Endodermal cell (in vitro differentiated cells): ENCODE measurements at regions not wholly inside any gene's neighbourhood (a gene's known extent, or its start where the extent isn't known, plus 50 kb on each side); places are given as distances from the start of the nearest gene placed in this dataset.

Source experiments
- DNase-seq: peaks from one replicate; pipeline ENCODE4 v3.0.0-alpha.2; 2017
- H3K27ac ChIP-seq: 2 replicates; pipeline ENCODE4 v1.5.1; 2013; ENCODE audit warnings: mild to moderate bottlenecking, low read depth, low read length, moderate library complexity
- H3K27me3 ChIP-seq: 2 replicates; pipeline ENCODE4 v1.6.1; 2013; ENCODE audit warnings: mild to moderate bottlenecking, low read length, moderate library complexity; ENCODE audit not compliant: insufficient read depth, control insufficient read depth, poor library complexity, severe bottlenecking
- H3K36me3 ChIP-seq: 2 replicates; pipeline ENCODE4 v1.7.0; 2013; ENCODE audit warnings: mild to moderate bottlenecking, low read length, moderate library complexity; ENCODE audit not compliant: control insufficient read depth, insufficient read depth
- H3K4me1 ChIP-seq: one replicate; pipeline ENCODE4 v1.7.0; 2013; ENCODE audit warnings: low read length; ENCODE audit not compliant: control insufficient read depth, insufficient read depth
- H3K4me3 ChIP-seq: 2 replicates; pipeline ENCODE4 v1.5.1; 2013; ENCODE audit warnings: mild to moderate bottlenecking, low read length, moderate library complexity
- H3K9ac ChIP-seq: 2 replicates; pipeline ENCODE4 v1.6.1; 2013; ENCODE audit warnings: mild to moderate bottlenecking, low read length, moderate library complexity; ENCODE audit not compliant: poor library complexity, severe bottlenecking; ENCODE audit errors: extremely low read depth
- H3K9me3 ChIP-seq: 2 replicates; pipeline ENCODE4 v1.6.1; 2013; ENCODE audit warnings: mild to moderate bottlenecking, low read length, moderate library complexity; ENCODE audit not compliant: control insufficient read depth
- H3K27ac Mint-ChIP-seq: 2 replicates; pipeline ENCODE4 v1.8.0; 2020; ENCODE audit warnings: mixed read lengths
- H3K27me3 Mint-ChIP-seq: 2 replicates; pipeline ENCODE4 v1.8.0; 2021; ENCODE audit warnings: mild to moderate bottlenecking, mixed read lengths; ENCODE audit not compliant: insufficient read depth
- H3K36me3 Mint-ChIP-seq: 2 replicates; pipeline ENCODE4 v1.8.0; 2020; ENCODE audit warnings: low read depth, mixed read lengths
- H3K4me1 Mint-ChIP-seq: 2 replicates; pipeline ENCODE4 v1.8.0; 2020; ENCODE audit warnings: mixed read lengths
- H3K4me3 Mint-ChIP-seq: 2 replicates; pipeline ENCODE4 v1.8.0; 2020; ENCODE audit warnings: mild to moderate bottlenecking, moderate library complexity, mixed read lengths
- H3K9me3 Mint-ChIP-seq: 2 replicates; pipeline ENCODE4 v1.8.0; 2020; ENCODE audit warnings: mild to moderate bottlenecking, mixed read lengths
- WGBS, 2 experiments: methylation state at CpG; one replicate each; pipeline versions ENCODE4 v1.1.5 to v1.1.7; 2013; ENCODE audit warnings: missing lambda C conversion rate in 2 of 2, mixed read lengths in 1 of 2; ENCODE audit not compliant: insufficient coverage in 1 of 2, insufficient read length in 1 of 2; 5-methylcytosine and 5-hydroxymethylcytosine counted together
- TF ChIP-seq, protein P1 (sequence below): fragments of 200-600 bp; sonication (generic); conservative IDR thresholded peaks from 2 replicates; pipeline ENCODE4 v1.5.0; 2021; ENCODE audit warnings: antibody characterized with exemption, mild to moderate bottlenecking

DNA sequence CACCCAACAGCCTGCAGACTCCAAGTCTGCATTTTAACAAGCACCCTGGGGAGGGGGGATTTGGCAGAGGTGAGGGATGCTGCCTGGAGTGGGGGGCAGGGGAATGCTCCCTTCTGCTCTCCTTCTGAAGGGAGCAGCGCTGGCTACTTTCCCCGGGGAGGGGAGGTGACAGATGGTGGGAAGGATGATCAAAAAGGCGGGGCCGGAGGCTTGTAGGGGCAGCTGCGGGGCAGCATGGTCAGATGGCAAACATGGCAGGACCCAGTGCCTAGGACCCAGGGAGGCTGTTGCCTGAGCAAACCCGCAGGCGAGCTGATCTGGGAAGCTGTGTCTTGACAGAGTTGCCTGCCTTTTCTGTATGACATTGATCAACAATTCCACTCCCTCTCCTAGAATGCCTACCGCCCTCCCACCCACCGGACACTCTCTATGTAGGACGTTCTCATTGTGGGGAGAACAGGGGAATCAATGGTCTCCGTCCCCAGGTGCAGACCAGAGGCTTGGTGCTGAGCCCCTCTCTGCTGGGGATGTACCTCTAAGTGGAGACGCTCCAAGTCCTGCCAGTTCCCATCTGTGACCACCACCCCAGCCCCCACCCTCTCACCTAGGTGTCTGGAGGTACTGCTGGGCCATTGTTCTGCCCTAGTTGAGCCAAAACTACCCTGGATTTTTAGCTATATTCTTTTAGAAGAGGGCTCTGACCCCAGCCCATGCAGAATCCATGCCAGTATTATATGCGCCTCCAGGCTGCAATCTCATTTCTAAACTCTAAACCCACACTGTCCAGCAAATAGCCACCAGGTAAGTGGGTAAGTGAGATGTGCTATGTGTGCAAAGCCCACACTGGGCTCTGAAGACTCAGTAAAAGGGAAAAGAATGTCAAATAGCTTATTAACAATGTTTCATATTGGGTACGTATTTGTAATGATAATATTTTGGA lies 89.7 kb upstream of the SEC11C start:
- TF ChIP-seq, protein P1, sequence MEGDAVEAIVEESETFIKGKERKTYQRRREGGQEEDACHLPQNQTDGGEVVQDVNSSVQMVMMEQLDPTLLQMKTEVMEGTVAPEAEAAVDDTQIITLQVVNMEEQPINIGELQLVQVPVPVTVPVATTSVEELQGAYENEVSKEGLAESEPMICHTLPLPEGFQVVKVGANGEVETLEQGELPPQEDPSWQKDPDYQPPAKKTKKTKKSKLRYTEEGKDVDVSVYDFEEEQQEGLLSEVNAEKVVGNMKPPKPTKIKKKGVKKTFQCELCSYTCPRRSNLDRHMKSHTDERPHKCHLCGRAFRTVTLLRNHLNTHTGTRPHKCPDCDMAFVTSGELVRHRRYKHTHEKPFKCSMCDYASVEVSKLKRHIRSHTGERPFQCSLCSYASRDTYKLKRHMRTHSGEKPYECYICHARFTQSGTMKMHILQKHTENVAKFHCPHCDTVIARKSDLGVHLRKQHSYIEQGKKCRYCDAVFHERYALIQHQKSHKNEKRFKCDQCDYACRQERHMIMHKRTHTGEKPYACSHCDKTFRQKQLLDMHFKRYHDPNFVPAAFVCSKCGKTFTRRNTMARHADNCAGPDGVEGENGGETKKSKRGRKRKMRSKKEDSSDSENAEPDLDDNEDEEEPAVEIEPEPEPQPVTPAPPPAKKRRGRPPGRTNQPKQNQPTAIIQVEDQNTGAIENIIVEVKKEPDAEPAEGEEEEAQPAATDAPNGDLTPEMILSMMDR: no peak
- peak; percentile 65 for DNase-seq
- H3K27me3 ChIP-seq: no peaks in the 10 kb centered on the region
- H3K36me3 ChIP-seq: no peaks in the 10 kb centered on the region
- no peak overlapping the region for H3K4me3 Mint-ChIP-seq
- WGBS, 2 experiments: 60 to 66% methylated on average over 1 to 12 of the region's 14 CpGs
- H3K27ac Mint-ChIP-seq: no peak overlapping the region
- H3K27me3 Mint-ChIP-seq: no peaks in the 10 kb centered on the region
- H3K4me3 ChIP-seq: no peak overlapping the region
- H3K4me1 Mint-ChIP-seq: peaks cover 16% of the 10 kb centered on the region
- H3K4me1 ChIP-seq: peaks cover 7% of the 10 kb centered on the region
- H3K9me3 Mint-ChIP-seq: no peaks in the 10 kb centered on the region
- no peaks in the 10 kb centered on the region for H3K9me3 ChIP-seq
- no peak overlapping the region for H3K27ac ChIP-seq
- H3K36me3 Mint-ChIP-seq: no peaks in the 10 kb centered on the region
- no peak overlapping the region for H3K9ac ChIP-seq

DNA sequence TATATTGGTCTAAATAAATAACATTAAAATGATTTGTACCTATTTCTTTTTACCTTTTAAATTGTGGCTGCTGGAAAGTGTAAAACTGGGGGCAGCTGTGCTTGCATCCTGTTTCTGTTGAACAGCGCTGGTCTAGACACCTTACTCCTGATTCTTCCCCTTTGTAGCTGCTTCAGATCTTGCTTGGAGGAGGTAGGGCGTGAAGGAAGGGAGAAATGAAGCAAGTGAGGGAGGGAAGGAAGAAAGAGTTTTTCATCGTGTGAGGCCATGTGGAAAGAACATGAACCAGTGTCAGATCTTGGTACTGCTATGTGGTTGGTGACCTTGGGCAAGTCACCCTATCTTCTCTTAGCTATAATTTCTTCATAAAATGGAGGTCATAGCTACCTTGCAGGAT lies 89.0 kb upstream of the SEC11C start:
- peaks cover 7% of the 10 kb centered on the region for H3K4me1 ChIP-seq
- H3K9me3 ChIP-seq: no peaks in the 10 kb centered on the region

DNA sequence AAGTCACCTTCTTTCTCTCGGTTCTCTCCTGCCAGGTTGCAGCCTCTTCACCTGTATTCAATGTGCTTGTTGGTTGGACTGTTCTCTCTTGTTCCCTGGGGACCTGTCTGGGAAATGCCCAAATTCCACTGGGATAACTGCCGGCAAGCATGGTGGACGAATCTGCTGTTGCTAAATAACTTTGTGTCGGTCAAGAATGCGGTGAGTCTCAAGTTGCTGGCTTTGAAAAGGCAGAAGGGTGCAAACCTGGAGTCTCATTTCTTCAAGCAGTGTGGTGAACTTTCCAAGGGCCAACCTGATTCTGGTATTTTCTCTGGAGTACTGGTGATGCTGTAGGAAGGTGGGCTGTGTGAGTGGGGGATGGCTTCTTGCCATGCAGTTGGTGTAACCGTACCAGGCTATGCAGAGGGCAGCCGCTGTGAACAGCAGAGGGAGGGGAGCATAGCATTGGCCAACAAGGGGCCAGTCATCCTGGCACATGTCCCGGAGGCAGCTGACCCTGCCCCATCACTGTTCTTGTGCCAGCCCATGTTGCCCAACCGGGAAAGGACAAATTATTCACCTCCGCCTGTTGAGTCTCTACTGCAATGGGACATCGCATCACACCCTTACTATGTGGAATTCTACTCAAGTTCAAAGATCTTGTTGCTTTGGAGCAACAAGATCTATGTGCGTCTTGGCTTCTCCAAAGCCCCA lies 88.1 kb upstream of the SEC11C start:
- no peaks in the 10 kb centered on the region for H3K27me3 ChIP-seq
- no peak for DNase-seq
- H3K27ac ChIP-seq: no peak overlapping the region
- no peak overlapping the region for H3K9ac ChIP-seq
- TF ChIP-seq, protein P1: no peak
- no peaks in the 10 kb centered on the region for H3K9me3 ChIP-seq
- 85 to 96% methylated on average over 7 to 12 of the region's 12 CpGs for WGBS, 2 experiments
- peaks cover 7% of the 10 kb centered on the region for H3K4me1 ChIP-seq
- H3K36me3 ChIP-seq: no peaks in the 10 kb centered on the region
- H3K4me3 ChIP-seq: no peak overlapping the region
- Mint-ChIP-seq H3K4me3 (no peak overlapping the region), H3K27ac (no peak overlapping the region), H3K4me1 (peaks cover 16% of the 10 kb centered on the region), H3K36me3 (no peaks in the 10 kb centered on the region), H3K27me3 (no peaks in the 10 kb centered on the region), H3K9me3 (no peaks in the 10 kb centered on the region)

More for the DNA sequence above, 89.0 kb upstream of the SEC11C start:
- H3K27ac Mint-ChIP-seq: no peak overlapping the region
- no peaks in the 10 kb centered on the region for H3K27me3 ChIP-seq
- H3K36me3 Mint-ChIP-seq: no peaks in the 10 kb centered on the region
- H3K9me3 Mint-ChIP-seq: no peaks in the 10 kb centered on the region
- H3K27ac ChIP-seq: no peak overlapping the region
- DNase-seq: no peak
- 89 to 92% methylated on average over 3 of the region's 3 CpGs for WGBS, 2 experiments
- H3K36me3 ChIP-seq: no peaks in the 10 kb centered on the region
- no peak overlapping the region for H3K4me3 ChIP-seq
- H3K9ac ChIP-seq: no peak overlapping the region
- no peaks in the 10 kb centered on the region for H3K27me3 Mint-ChIP-seq
- peaks cover 16% of the 10 kb centered on the region for H3K4me1 Mint-ChIP-seq
- H3K4me3 Mint-ChIP-seq: no peak overlapping the region
- TF ChIP-seq, protein P1: no peak
